ENCODE measurements at regions not wholly inside any gene's neighbourhood (a gene's known extent, or its start where the extent isn't known, plus 50 kb on each side); places are given as distances from the start of the nearest gene placed in this dataset.
"Not testable (repeated sequence)": the region's sequence is repeated elsewhere in the genome, so short reads cannot be mapped to it uniquely, and the experiment has no call there.

GRCh38 chr22:47401592-47401898, 639.1 kb downstream of the TBC1D22A start:
- H3K9me2 ChIP-seq (replicated peaks; ENCODE audit: control insufficient read depth, low read length): no peaks in the 10 kb centered on the region
- H3K4me3 ChIP-seq (ENCODE audit: low read length): no peak overlapping the region
- H3K4me2 ChIP-seq (ENCODE audit: low read length): no peak overlapping the region
- no peaks in the 10 kb centered on the region for H3F3A ChIP-seq (ENCODE audit: control insufficient read depth, insufficient read depth)
- no peaks in the 10 kb centered on the region for H3K27me3 ChIP-seq (ENCODE audit: control insufficient read depth, low read length)
- no peak overlapping the region for H3K27ac ChIP-seq (ENCODE audit: low read depth, low read length)
- H3K36me3 ChIP-seq (ENCODE audit: control insufficient read depth, low read length): no peaks in the 10 kb centered on the region
- no peaks in the 10 kb centered on the region for H3K79me2 ChIP-seq (ENCODE audit: control insufficient read depth, low read length)
- TF ChIP-seq, protein P1, sequence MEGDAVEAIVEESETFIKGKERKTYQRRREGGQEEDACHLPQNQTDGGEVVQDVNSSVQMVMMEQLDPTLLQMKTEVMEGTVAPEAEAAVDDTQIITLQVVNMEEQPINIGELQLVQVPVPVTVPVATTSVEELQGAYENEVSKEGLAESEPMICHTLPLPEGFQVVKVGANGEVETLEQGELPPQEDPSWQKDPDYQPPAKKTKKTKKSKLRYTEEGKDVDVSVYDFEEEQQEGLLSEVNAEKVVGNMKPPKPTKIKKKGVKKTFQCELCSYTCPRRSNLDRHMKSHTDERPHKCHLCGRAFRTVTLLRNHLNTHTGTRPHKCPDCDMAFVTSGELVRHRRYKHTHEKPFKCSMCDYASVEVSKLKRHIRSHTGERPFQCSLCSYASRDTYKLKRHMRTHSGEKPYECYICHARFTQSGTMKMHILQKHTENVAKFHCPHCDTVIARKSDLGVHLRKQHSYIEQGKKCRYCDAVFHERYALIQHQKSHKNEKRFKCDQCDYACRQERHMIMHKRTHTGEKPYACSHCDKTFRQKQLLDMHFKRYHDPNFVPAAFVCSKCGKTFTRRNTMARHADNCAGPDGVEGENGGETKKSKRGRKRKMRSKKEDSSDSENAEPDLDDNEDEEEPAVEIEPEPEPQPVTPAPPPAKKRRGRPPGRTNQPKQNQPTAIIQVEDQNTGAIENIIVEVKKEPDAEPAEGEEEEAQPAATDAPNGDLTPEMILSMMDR (IDR thresholded peaks at IDR 0.05; ENCODE audit: low read depth, low read length, poor library complexity, severe bottlenecking): no peak
- no peak for TF ChIP-seq EZH2phosphoT487 (IDR thresholded peaks at IDR 0.05; ENCODE audit: borderline replicate concordance, low read length)
- H3K9me3 ChIP-seq (ENCODE audit: control insufficient read depth, insufficient read depth, low read length): no peaks in the 10 kb centered on the region
- H4K20me1 ChIP-seq (ENCODE audit: control insufficient read depth, insufficient read depth, low read depth, low read length): no peaks in the 10 kb centered on the region
- no peaks in the 10 kb centered on the region for H3K4me1 ChIP-seq (ENCODE audit: control insufficient read depth, low read length)

DNA sequence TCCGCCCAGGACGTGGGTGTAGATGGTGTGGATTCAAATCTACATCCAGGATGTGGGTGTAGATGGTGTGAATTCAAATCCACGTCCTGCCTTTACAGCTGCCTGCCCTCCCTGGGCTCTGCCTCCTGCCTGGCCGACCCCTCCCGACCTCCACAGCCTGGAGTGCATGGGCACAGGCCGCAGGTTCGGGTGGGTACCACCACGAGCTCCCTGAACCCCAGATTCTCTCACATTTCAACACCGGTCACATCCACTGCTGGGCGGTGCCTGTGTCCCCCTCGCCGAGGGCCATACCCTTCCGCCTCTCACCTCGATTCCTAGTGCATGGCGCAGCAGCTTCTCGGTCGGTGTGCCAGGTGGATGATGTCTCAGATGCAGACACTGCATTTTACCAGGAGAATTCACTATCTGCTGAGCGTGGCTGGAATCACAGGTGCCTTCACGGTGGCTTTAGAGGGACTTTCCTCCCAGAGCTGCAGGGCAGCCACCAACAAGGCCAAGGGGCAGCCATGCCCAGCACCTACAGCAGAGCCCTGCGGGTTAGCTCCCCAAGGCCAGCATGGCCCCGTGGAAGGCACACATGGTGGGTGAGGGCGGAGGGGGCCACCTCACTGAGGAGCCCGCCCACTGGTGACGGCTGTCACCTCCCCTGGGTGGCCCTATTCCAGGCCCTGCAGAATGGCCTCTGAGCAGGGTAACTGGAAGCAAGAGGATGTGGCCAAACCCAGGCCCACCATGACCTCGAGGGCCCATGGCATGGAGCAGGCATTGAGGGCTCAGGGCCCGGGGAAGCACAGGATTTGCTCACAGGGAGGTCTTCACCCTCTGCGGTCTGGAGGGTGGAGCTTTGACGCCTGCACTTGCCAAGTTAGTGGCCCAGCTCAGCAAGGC, 638.5 kb downstream of the TBC1D22A start:
- no peaks in the 10 kb centered on the region for H3F3A ChIP-seq (ENCODE audit: control insufficient read depth, insufficient read depth)
- no peak overlapping the region for H3K4me2 ChIP-seq (ENCODE audit: low read length)
- H3K79me2 ChIP-seq (ENCODE audit: control insufficient read depth, low read length): no peaks in the 10 kb centered on the region
- H3K4me1 ChIP-seq (ENCODE audit: control insufficient read depth, low read length): no peaks in the 10 kb centered on the region
- no peaks in the 10 kb centered on the region for H3K9me3 ChIP-seq (ENCODE audit: control insufficient read depth, insufficient read depth, low read length)
- H3K36me3 ChIP-seq (ENCODE audit: control insufficient read depth, low read length): no peaks in the 10 kb centered on the region
- no peaks in the 10 kb centered on the region for H3K27me3 ChIP-seq (ENCODE audit: control insufficient read depth, low read length)
- no peak overlapping the region for H3K27ac ChIP-seq (ENCODE audit: low read depth, low read length)
- no peak overlapping the region for H3K4me3 ChIP-seq (ENCODE audit: low read length)
- no peaks in the 10 kb centered on the region for H4K20me1 ChIP-seq (ENCODE audit: control insufficient read depth, insufficient read depth, low read depth, low read length)
- TF ChIP-seq, protein P1 (IDR thresholded peaks at IDR 0.05; ENCODE audit: low read depth, low read length, poor library complexity, severe bottlenecking): no peak
- no peak for TF ChIP-seq EZH2phosphoT487 (IDR thresholded peaks at IDR 0.05; ENCODE audit: borderline replicate concordance, low read length)
- H3K9me2 ChIP-seq (replicated peaks; ENCODE audit: control insufficient read depth, low read length): no peaks in the 10 kb centered on the region

DNA sequence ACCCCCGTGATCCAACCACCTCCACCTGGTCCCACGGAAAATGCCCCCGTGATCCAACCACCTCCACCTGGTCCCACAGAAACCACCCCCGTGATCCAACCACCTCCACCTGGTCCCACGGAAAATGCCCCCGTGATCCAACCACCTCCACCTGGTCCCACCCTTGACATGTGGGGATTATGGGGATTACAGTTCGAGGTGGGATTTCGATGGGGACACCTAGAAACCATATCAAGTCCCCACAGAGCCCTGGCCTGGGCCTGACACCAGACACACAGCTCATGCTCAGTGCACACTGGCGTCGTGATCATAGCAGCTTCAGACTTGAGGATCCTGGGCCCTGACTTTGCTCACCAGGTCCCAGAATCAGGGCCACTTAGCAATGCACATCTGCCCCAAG, 637.7 kb downstream of the TBC1D22A start:
- not testable (repeated sequence) for H3K4me3 ChIP-seq (ENCODE audit: low read length); H3K27me3 ChIP-seq (ENCODE audit: control insufficient read depth, low read length); H4K20me1 ChIP-seq (ENCODE audit: control insufficient read depth, insufficient read depth, low read depth, low read length); H3F3A ChIP-seq (ENCODE audit: control insufficient read depth, insufficient read depth); H3K36me3 ChIP-seq (ENCODE audit: control insufficient read depth, low read length); H3K27ac ChIP-seq (ENCODE audit: low read depth, low read length); H3K9me3 ChIP-seq (ENCODE audit: control insufficient read depth, insufficient read depth, low read length); H3K9me2 ChIP-seq (replicated peaks; ENCODE audit: control insufficient read depth, low read length); H3K4me1 ChIP-seq (ENCODE audit: control insufficient read depth, low read length); H3K4me2 ChIP-seq (ENCODE audit: low read length); H3K79me2 ChIP-seq (ENCODE audit: control insufficient read depth, low read length)

- TF ChIP-seq, protein P1 (IDR thresholded peaks at IDR 0.05; ENCODE audit: low read depth, low read length, poor library complexity, severe bottlenecking): no peak
- TF ChIP-seq EZH2phosphoT487 (IDR thresholded peaks at IDR 0.05; ENCODE audit: borderline replicate concordance, low read length): no peak
- H3F3A ChIP-seq (ENCODE audit: control insufficient read depth, insufficient read depth): no peaks in the 10 kb centered on the region
- H3K79me2 ChIP-seq (ENCODE audit: control insufficient read depth, low read length): no peaks in the 10 kb centered on the region
- H3K9me3 ChIP-seq (ENCODE audit: control insufficient read depth, insufficient read depth, low read length): no peaks in the 10 kb centered on the region
- no peaks in the 10 kb centered on the region for H3K9me2 ChIP-seq (replicated peaks; ENCODE audit: control insufficient read depth, low read length)
- H3K4me2 ChIP-seq (ENCODE audit: low read length): no peak overlapping the region
- H3K27me3 ChIP-seq (ENCODE audit: control insufficient read depth, low read length): no peaks in the 10 kb centered on the region
- H3K4me1 ChIP-seq (ENCODE audit: control insufficient read depth, low read length): no peaks in the 10 kb centered on the region
- H3K27ac ChIP-seq (ENCODE audit: low read depth, low read length): no peak overlapping the region
- no peak overlapping the region for H3K4me3 ChIP-seq (ENCODE audit: low read length)
- H4K20me1 ChIP-seq (ENCODE audit: control insufficient read depth, insufficient read depth, low read depth, low read length): no peaks in the 10 kb centered on the region
- H3K36me3 ChIP-seq (ENCODE audit: control insufficient read depth, low read length): no peaks in the 10 kb centered on the region
Observed at GRCh38 chr22:47398921-47399790, 636.7 kb downstream of the TBC1D22A start.
